K562 (cell line): ENCODE measurements at regions not wholly inside any gene's neighbourhood (a gene's known extent, or its start where the extent isn't known, plus 50 kb on each side); places are given as distances from the start of the nearest gene placed in this dataset.

Experiments
- ATAC-seq: fragments of 200-7000 bp; cut with Tn5 transposase; 3 replicates; pipeline ENCODE4 v1.9.1; 2020; ENCODE audit warnings: moderate library complexity
- BruUV-seq: library from RNA; stranded (reverse); fragments of 400-500 nt; replicated peaks from 2 replicates; lab custom pipeline; 2021; lab: Mats Ljungman, UMichigan
- CTCF ChIA-PET: fragments of 300-600 bp; formaldehyde crosslinking; extraction: SDS; loops from one replicate; lab custom pipeline; 2021; ENCODE audit warnings: low intra/inter-chr PET ratio; lab: Yijun Ruan, JAX
- POLR2A ChIA-PET: fragments of 300-600, 350-650 bp; sonication (Branson Sonifier 250); formaldehyde crosslinking; extraction: SDS; loops from one replicate; lab custom pipeline; 2021; ENCODE audit warnings: antibody characterized with exemption, inconsistent platforms; lab: Yijun Ruan, JAX
- DNase-seq, 4 experiments: peaks; one replicate each; pipeline versions ENCODE4 v3.0.0 to v3.0.0-alpha.2; 2011 to 2018; ENCODE audit warnings: low spot score in 3 of 4, mixed read lengths in 3 of 4; ENCODE audit errors: extremely low read depth in 1 of 4
- FAIRE-seq: peaks from 2 replicates; lab custom pipeline; 2011; peaks lifted over from hg19 to GRCh38; lab: Jason Lieb, UNC
- H2AFZ ChIP-seq: 2 replicates; pipeline ENCODE4 v1.6.0; 2011; ENCODE audit warnings: low read depth, low read length, control low read depth, inconsistent platforms
- H3K27ac ChIP-seq: fragments of 200-600 bp; 3 replicates; pipeline ENCODE4 v1.8.0; 2011; ENCODE audit warnings: low read depth, mild to moderate bottlenecking, control low read depth, inconsistent platforms, low read length, moderate library complexity, mixed read lengths; ENCODE audit errors: extremely low read depth
- H3K27me3 ChIP-seq, 2 experiments: fragments of 300-600 bp in 1 of 2; 2 replicates in 1 of 2; 3 replicates in 1 of 2; pipeline versions ENCODE4 v1.6.0 to v1.8.0; 2011; ENCODE audit warnings: inconsistent platforms in 2 of 2, low read length in 2 of 2, mild to moderate bottlenecking in 1 of 2, mixed read lengths in 1 of 2, moderate library complexity in 1 of 2; ENCODE audit not compliant: control insufficient read depth in 2 of 2, insufficient read depth in 2 of 2
- H3K36me3 ChIP-seq: fragments of 300-600 bp; 3 replicates; pipeline ENCODE4 v1.8.0; 2011; ENCODE audit warnings: mild to moderate bottlenecking, low read length, inconsistent platforms; ENCODE audit not compliant: control insufficient read depth, insufficient read depth
- H3K4me1 ChIP-seq, 2 experiments: fragments of 200-600 bp in 1 of 2; replicated peaks in 1 of 2; 2 replicates in 1 of 2; 3 replicates in 1 of 2; pipeline versions ENCODE4 v1.5.1 to v1.8.0; 2011; ENCODE audit warnings: inconsistent platforms in 2 of 2, low read length in 2 of 2, mild to moderate bottlenecking in 1 of 2, mixed read lengths in 1 of 2, moderate library complexity in 1 of 2; ENCODE audit not compliant: control insufficient read depth in 2 of 2, insufficient read depth in 2 of 2
- H3K4me2 ChIP-seq: 2 replicates; pipeline ENCODE4 v1.6.1; 2011; ENCODE audit warnings: low read length, control low read depth, inconsistent platforms, mixed read lengths; ENCODE audit not compliant: insufficient read depth
- H3K4me3 ChIP-seq: fragments of 200-600 bp; sonication (generic), shearing (Covaris generic); 2 replicates; pipeline ENCODE4 v1.5.1; 2016; ENCODE audit warnings: control low read depth, inconsistent platforms
- H3K79me2 ChIP-seq: fragments of 200-600 bp; 3 replicates; pipeline ENCODE4 v1.8.0; 2011; ENCODE audit warnings: low read length, inconsistent platforms; ENCODE audit not compliant: control insufficient read depth, insufficient read depth
- H3K9ac ChIP-seq, 2 experiments: 2 replicates each; pipeline versions ENCODE4 v1.6.0 to v1.6.1; 2011; ENCODE audit warnings: low read depth in 2 of 2, low read length in 2 of 2, control low read depth in 1 of 2, inconsistent platforms in 1 of 2, mild to moderate bottlenecking in 1 of 2, mixed read lengths in 1 of 2; ENCODE audit not compliant: insufficient read depth in 1 of 2
- H3K9me1 ChIP-seq: one replicate; pipeline ENCODE4 v1.6.0; 2011; ENCODE audit warnings: inconsistent platforms, mild to moderate bottlenecking, low read length, moderate library complexity; ENCODE audit not compliant: control insufficient read depth, insufficient read depth
- H3K9me3 ChIP-seq: replicated peaks from 2 replicates; pipeline ENCODE4 v1.5.1; 2011; ENCODE audit warnings: low read depth, low read length, inconsistent platforms; ENCODE audit not compliant: control insufficient read depth, insufficient read depth
- H4K20me1 ChIP-seq: replicated peaks from 2 replicates; pipeline ENCODE4 v1.6.1; 2011; ENCODE audit warnings: low read length, inconsistent platforms, mixed read lengths; ENCODE audit not compliant: control insufficient read depth, insufficient read depth
- WGBS: fragments of 100-300 bp; shearing (Covaris generic); methylation state at CpG from one replicate; pipeline ENCODE4 v1.1.6; 2016; ENCODE audit warnings: low coverage, mixed read lengths; ENCODE audit not compliant: insufficient coverage; ENCODE audit errors: missing lambda C conversion rate; 5-methylcytosine and 5-hydroxymethylcytosine counted together
- in situ Hi-C: fragments of 300-500 bp; cut with MboI; formaldehyde crosslinking; loops from 4 replicates; pipeline ENCODE4 v1.15.0; 2018; ENCODE audit warnings: inconsistent platforms, mixed read lengths
- intact Hi-C: fragments of 100-400 bp; cut with micrococcal nuclease; formaldehyde crosslinking; loops from 2 replicates; pipeline ENCODE4 v1.14.2; 2022
- TF ChIP-seq, protein P1 (sequence below), 3 experiments: fragments of 200-800 bp in 1 of 3; fragments of 250-450 bp in 1 of 3; fragments of 450-650 bp in 1 of 3; sonication (Bioruptor Pico) in 1 of 3; sonication (Bioruptor generic) in 1 of 3; formaldehyde crosslinking in 1 of 3; IDR thresholded peaks; 2 replicates each; pipeline versions ENCODE4 v1.6.1 to v1.8.0; 2016 to 2022; ENCODE audit warnings: mild to moderate bottlenecking in 2 of 3, missing genetic modification characterization in 2 of 3, missing compliant biosample characterization in 1 of 3, moderate library complexity in 1 of 3
- TF ChIP-seq, protein P2 (sequence below): sonication (generic); formaldehyde crosslinking; IDR thresholded peaks from 2 replicates; pipeline ENCODE4 v1.8.1; 2023; ENCODE audit warnings: mild to moderate bottlenecking, missing genetic modification reagents, moderate library complexity

DNA sequence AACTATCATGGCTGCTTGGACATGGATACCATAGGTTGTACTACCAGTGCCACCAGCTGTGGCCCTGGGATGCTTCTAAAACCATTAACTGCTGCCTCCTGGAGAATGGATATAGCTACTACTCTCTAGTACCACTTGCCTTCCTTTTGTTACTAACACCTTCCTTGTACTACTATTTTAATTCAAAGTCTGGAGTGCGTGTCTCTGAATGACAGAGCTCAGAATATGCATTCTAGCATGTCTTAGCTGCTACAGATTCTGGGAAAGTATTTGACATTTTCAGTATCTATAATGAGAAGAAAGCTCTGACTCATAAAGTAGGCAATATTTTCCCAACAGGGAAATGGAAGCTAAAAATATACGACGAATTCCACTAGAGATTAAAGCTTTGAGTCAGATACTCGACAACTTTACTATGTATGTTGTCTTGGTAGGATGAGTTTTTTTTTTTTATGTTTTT is 112.3 kb downstream of the PFDN4 start:
- no peak overlapping the region for H3K4me3 ChIP-seq
- ChIA-PET POLR2A (no interaction called here), CTCF (no interaction called here)
- ATAC-seq (no peak), FAIRE-seq (no peak), DNase-seq (no peak)
- no peaks in the 10 kb centered on the region for H3K9me1 ChIP-seq
- no peaks in the 10 kb centered on the region for H4K20me1 ChIP-seq
- H3K9ac ChIP-seq, result no peak overlapping the region
- H3K4me1 ChIP-seq, result no peaks in the 10 kb centered on the region
- H3K4me2 ChIP-seq, result no peak overlapping the region
- no peaks in the 10 kb centered on the region for H3K9me3 ChIP-seq
- no peaks in the 10 kb centered on the region for H3K27me3 ChIP-seq
- H3K27ac ChIP-seq, result no peak overlapping the region
- no TSS peak for BruUV-seq
- TF ChIP-seq, protein P1, sequence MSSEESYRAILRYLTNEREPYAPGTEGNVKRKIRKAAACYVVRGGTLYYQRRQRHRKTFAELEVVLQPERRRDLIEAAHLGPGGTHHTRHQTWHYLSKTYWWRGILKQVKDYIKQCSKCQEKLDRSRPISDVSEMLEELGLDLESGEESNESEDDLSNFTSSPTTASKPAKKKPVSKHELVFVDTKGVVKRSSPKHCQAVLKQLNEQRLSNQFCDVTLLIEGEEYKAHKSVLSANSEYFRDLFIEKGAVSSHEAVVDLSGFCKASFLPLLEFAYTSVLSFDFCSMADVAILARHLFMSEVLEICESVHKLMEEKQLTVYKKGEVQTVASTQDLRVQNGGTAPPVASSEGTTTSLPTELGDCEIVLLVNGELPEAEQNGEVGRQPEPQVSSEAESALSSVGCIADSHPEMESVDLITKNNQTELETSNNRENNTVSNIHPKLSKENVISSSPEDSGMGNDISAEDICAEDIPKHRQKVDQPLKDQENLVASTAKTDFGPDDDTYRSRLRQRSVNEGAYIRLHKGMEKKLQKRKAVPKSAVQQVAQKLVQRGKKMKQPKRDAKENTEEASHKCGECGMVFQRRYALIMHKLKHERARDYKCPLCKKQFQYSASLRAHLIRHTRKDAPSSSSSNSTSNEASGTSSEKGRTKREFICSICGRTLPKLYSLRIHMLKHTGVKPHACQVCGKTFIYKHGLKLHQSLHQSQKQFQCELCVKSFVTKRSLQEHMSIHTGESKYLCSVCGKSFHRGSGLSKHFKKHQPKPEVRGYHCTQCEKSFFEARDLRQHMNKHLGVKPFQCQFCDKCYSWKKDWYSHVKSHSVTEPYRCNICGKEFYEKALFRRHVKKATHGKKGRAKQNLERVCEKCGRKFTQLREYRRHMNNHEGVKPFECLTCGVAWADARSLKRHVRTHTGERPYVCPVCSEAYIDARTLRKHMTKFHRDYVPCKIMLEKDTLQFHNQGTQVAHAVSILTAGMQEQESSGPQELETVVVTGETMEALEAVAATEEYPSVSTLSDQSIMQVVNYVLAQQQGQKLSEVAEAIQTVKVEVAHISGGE (CRISPR knock-in tag; IDR thresholded peaks at IDR 0.05), result peak in 1 of 3 experiments; percentile 83; a peak in 2 of 6 replicates
- TF ChIP-seq, protein P2, sequence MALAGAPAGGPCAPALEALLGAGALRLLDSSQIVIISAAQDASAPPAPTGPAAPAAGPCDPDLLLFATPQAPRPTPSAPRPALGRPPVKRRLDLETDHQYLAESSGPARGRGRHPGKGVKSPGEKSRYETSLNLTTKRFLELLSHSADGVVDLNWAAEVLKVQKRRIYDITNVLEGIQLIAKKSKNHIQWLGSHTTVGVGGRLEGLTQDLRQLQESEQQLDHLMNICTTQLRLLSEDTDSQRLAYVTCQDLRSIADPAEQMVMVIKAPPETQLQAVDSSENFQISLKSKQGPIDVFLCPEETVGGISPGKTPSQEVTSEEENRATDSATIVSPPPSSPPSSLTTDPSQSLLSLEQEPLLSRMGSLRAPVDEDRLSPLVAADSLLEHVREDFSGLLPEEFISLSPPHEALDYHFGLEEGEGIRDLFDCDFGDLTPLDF, result no peak
- no peaks in the 10 kb centered on the region for H3K79me2 ChIP-seq
- H2AFZ ChIP-seq, result no peak overlapping the region
- H3K36me3 ChIP-seq, result no peaks in the 10 kb centered on the region
- 1% methylated on average over 4 of the region's 4 CpGs for WGBS
- in situ Hi-C loops (no loop called here), intact Hi-C loops (no loop called here)
